NCI-H345 treated with DMSO at 0.1 percent for 48 hours (cell line): ENCODE measurements at regions not wholly inside any gene's neighbourhood (a gene's known extent, or its start where the extent isn't known, plus 50 kb on each side); places are given as distances from the start of the nearest gene placed in this dataset.
A peak's percentile ranks its signal among the peaks of the same experiment; 100 is the strongest.

Experiments used
- DNase-seq: peaks from one replicate; lab custom pipeline; 2025; ENCODE audit not compliant: unreplicated experiment; lab: John Stamatoyannopoulos, UW

- DNase-seq = no peak
Measured at GRCh38 chr10:30256084-30256483, 93.0 kb downstream of the MTPAP start.

GRCh38 chr10:30254926-30255325 is 94.2 kb downstream of the MTPAP start:
- DNase-seq = no peak

GRCh38 chr10:30248728-30249127 is 100.3 kb downstream of the MTPAP start:
- DNase-seq = no peak

GRCh38 chr10:30247704-30248103 is 101.4 kb downstream of the MTPAP start:
- no peak for DNase-seq

- no peak for DNase-seq
Measured at GRCh38 chr10:30241422-30242110, 107.5 kb downstream of the MTPAP start.

DNA sequence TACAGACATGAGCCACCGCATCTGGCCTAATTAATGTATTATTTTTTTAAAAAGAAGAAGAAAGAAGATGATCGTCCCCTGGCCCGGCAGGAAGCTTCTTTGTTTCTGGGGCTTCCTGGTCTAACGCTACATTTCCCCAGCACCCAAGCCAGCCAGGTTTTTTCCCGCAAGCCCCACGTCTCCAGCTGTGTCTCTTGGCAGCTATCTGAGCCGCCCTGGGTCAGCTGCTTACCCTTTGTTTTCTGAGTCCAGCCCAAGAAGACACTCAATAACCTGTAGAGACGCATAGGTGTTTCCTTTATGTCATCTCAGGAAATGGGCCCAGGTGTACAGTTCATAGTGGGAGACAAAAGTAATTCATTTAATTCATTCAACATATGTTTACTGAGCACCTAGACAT is 110.2 kb downstream of the MTPAP start:
- DNase-seq = peak; percentile 75

DNA sequence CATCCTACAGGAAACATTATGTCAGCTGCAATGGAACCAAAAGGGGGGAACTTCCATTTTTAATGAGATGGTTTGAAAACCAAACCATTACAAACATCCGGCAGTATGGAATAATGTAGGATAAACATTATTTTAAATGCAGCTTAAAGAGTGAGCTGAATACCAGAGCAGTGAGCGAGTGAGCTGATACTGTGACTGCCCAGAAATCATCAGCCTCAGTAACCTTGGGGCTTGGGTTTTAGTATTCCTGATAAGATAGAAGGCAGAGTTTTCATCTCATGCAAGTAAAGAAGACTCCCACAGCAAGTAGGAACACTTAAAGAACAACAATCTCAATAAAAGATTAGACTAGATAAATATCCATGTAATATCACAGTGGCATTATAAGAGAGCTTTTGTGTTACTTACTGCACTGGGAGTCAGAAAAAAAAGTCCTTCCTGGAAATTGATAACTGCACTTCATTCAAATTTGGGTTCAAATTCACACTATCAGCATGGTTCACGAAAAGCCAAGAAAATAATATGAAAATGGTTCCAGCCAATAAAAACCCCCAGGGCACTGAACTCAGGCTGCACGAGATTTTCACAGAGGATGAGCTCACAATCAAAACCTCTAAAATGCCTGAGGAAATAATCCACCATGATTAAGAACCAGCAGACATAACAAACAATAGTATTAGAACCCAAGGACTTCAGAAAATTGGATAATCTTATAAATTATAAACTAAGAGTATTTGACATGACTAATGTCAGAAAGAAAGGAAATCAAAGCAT is 115.7 kb downstream of the MTPAP start:
- no peak for DNase-seq

GRCh38 chr10:30231709-30232108 is 117.4 kb downstream of the MTPAP start:
- DNase-seq = no peak

GRCh38 chr10:30231071-30231652 is 117.9 kb downstream of the MTPAP start:
- no peak for DNase-seq

GRCh38 chr10:30229536-30229935 is 119.5 kb downstream of the MTPAP start:
- no peak for DNase-seq

- DNase-seq = no peak
Measured at GRCh38 chr10:30228417-30229036, 120.6 kb downstream of the MTPAP start.

- no peak for DNase-seq
Measured at GRCh38 chr10:30227481-30227880, 121.6 kb downstream of the MTPAP start.

GRCh38 chr10:30219971-30220751 is 128.9 kb downstream of the MTPAP start:
- DNase-seq = peak; percentile 1

- no peak for DNase-seq
Measured at GRCh38 chr10:30216821-30217220, 132.3 kb downstream of the MTPAP start.

DNA sequence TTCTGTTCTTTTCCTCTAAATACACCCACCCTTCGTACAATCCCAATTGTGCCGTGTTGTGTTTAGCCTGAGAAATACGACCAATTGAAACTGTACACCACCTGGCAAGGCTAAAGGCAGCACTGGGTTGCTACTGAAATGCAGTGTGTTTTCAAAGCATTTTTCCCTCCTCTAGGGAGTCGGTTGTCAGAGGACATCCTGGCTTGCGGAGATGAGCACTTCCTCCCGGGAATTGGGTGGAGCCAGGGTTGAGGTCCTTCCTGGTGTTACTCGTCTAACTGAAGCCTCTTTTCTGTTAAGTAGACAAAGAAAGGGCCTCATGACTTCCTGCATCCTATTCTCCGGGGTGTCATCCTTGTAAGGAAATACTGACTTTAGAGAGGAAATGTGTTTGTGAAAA is 133.5 kb downstream of the MTPAP start:
- no peak for DNase-seq

GRCh38 chr10:30215141-30215540 is 133.9 kb downstream of the MTPAP start:
- no peak for DNase-seq

- no peak for DNase-seq
Measured at GRCh38 chr10:30210296-30210695, 138.8 kb downstream of the MTPAP start.

DNA sequence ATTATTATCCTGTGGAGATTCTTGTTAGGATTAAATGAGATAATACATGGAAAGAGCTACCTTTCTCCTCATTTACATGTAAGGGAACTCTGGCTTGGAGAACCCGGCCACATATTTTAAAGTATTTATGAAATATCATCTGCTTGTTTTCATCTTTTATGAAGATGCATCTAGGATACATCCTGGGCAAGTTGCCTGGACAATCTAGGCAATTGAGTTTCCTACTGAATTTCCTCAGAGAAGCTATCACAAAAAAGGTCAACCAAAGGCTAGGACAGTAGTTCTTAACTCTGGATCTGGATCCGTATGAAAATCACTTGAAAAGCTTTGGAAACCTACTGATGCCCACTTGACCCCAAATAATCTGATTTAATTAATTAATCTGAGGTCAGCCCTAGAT is 140.7 kb downstream of the MTPAP start:
- no peak for DNase-seq

- no peak for DNase-seq
Measured at GRCh38 chr10:30207485-30208052, 141.5 kb downstream of the MTPAP start.

GRCh38 chr10:30200017-30200415 is 140.6 kb upstream of the JCAD start:
- DNase-seq = no peak
